ENCODE measurements at regions not wholly inside any gene's neighbourhood (a gene's known extent, or its start where the extent isn't known, plus 50 kb on each side); places are given as distances from the start of the nearest gene placed in this dataset.

DNA sequence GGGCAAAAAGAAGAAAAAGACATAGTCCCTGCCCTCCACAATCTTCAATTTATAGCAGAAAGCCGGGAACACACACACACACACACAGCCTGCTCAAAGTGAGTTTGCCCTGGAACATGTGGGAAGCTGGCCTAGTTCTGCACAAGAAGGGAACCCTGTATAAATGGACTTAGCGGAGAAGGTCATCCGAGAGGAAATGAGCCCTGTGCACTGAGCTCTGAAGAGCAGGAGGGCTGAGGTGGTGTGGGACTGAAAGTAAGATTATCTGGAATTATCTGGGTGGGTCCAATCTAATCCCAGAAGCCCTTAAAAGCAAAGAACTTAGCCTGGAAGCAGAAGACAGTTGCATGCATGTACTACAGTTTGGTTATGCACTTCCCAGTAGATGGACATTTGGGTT lies 90.0 kb upstream of the CTSV start:
- H2AK5ac ChIP-seq (ENCODE audit: insufficient read length, low read length), result no peak overlapping the region
- peaks cover 74 to 95% (median 89%) of the 10 kb centered on the region in 3 experiments for H3K36me3 Mint-ChIP-seq (ENCODE audit: insufficient read depth in 1 of 3, low read depth in 3 of 3)
- no peaks in the 10 kb centered on the region for H3K4me1 ChIP-seq (ENCODE audit: insufficient read depth, low read length)
- no peak overlapping the region for H3K18ac ChIP-seq (ENCODE audit: insufficient read length, low read depth, low read length)
- TF ChIP-seq, protein P1, sequence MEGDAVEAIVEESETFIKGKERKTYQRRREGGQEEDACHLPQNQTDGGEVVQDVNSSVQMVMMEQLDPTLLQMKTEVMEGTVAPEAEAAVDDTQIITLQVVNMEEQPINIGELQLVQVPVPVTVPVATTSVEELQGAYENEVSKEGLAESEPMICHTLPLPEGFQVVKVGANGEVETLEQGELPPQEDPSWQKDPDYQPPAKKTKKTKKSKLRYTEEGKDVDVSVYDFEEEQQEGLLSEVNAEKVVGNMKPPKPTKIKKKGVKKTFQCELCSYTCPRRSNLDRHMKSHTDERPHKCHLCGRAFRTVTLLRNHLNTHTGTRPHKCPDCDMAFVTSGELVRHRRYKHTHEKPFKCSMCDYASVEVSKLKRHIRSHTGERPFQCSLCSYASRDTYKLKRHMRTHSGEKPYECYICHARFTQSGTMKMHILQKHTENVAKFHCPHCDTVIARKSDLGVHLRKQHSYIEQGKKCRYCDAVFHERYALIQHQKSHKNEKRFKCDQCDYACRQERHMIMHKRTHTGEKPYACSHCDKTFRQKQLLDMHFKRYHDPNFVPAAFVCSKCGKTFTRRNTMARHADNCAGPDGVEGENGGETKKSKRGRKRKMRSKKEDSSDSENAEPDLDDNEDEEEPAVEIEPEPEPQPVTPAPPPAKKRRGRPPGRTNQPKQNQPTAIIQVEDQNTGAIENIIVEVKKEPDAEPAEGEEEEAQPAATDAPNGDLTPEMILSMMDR (conservative IDR thresholded peaks at IDR 0.05), result no peak
- H3K14ac ChIP-seq (ENCODE audit: insufficient read depth, low read length), result no peak overlapping the region
- no peak overlapping the region for H3K27ac ChIP-seq (ENCODE audit: insufficient read length, low read depth, low read length)
- H4K91ac ChIP-seq (ENCODE audit: insufficient read length, low read depth, low read length), result no peak overlapping the region
- no peaks in the 10 kb centered on the region for H3K27me3 Mint-ChIP-seq (ENCODE audit: low read depth)
- no peak overlapping the region for H3T11ph ChIP-seq (ENCODE audit: low read length)
- H3K27ac Mint-ChIP-seq, result peak overlapping the region in 1 of 3 experiments; percentile 44; a peak in 2 of 7 replicates
- H3K23ac ChIP-seq (ENCODE audit: insufficient read length, low read depth, low read length), result no peak overlapping the region
- no peaks in the 10 kb centered on the region for H4K20me1 ChIP-seq (ENCODE audit: control insufficient read depth, insufficient read depth, insufficient read length)
- no peaks in the 10 kb centered on the region for H3K79me2 ChIP-seq (ENCODE audit: insufficient read depth, low read length)
- no peak overlapping the region for H3K9ac ChIP-seq (ENCODE audit: extremely low read depth, insufficient read length, low read length)
- H3K27me3 ChIP-seq (ENCODE audit: insufficient read depth, low read length), result no peaks in the 10 kb centered on the region
- H3K9me3 ChIP-seq (ENCODE audit: control insufficient read depth, low read depth, low read length), result no peaks in the 10 kb centered on the region
- no peak overlapping the region for H4K8ac ChIP-seq (replicated peaks; ENCODE audit: insufficient read length, low read depth, low read length)
- no peak overlapping the region for H2BK120ac ChIP-seq (ENCODE audit: low read depth, low read length, poor library complexity, severe bottlenecking)
- WGBS (ENCODE audit: extremely low coverage, insufficient read length, low lambda C conversion rate), result no CpG with 5 or more reads among the region's 3 CpGs
- H3K4me2 ChIP-seq (ENCODE audit: insufficient read depth, insufficient read length, low read length), result no peak overlapping the region
- H3K9me3 Mint-ChIP-seq, result peaks cover 4 to 10% of the 10 kb centered on the region in 2 experiments; a peak in 3 of 5 replicates
- H3K4me3 Mint-ChIP-seq, result no peak overlapping the region
- H3K4me1 Mint-ChIP-seq, result peaks cover 6% of the 10 kb centered on the region in 2 experiments; a peak in 3 of 4 replicates
- no peak overlapping the region for H2BK15ac ChIP-seq (ENCODE audit: low read depth, low read length)
- no peaks in the 10 kb centered on the region for H3K23me2 ChIP-seq (ENCODE audit: insufficient read length, low read depth, low read length, poor library complexity, severe bottlenecking)
- H3K56ac ChIP-seq (ENCODE audit: insufficient read length, low read depth, low read length), result no peak overlapping the region
- H2AFZ ChIP-seq (ENCODE audit: low read length), result no peak overlapping the region
- H2BK5ac ChIP-seq (ENCODE audit: insufficient read length, low read length), result no peak overlapping the region
- H2BK12ac ChIP-seq (ENCODE audit: insufficient read length, low read depth, low read length), result no peak overlapping the region
- no peak overlapping the region for H2BK20ac ChIP-seq (ENCODE audit: low read depth, low read length, poor library complexity, severe bottlenecking)
- DNase-seq, result no peak
- no peak overlapping the region for H3K4ac ChIP-seq (ENCODE audit: low read depth, low read length)
- H4K5ac ChIP-seq (ENCODE audit: insufficient read length, low read depth, low read length), result no peak overlapping the region
- no peaks in the 10 kb centered on the region for H3K79me1 ChIP-seq (ENCODE audit: insufficient read depth, low read depth, low read length, poor library complexity, severe bottlenecking)

All from H9 (cell line).